Body of pancreas (tissue), 4 donors: ENCODE measurements at regions not wholly inside any gene's neighbourhood (a gene's known extent, or its start where the extent isn't known, plus 50 kb on each side); places are given as distances from the start of the nearest gene placed in this dataset.
"Not testable (repeated sequence)": the region's sequence is repeated elsewhere in the genome, so short reads cannot be mapped to it uniquely, and the experiment has no call there.

Experiments used
- POLR2A ChIP-seq, 3 donors: fragments of 450-650 bp; IDR thresholded peaks; one replicate each; pipeline ENCODE4 v1.6.1; 2016; ENCODE audit warnings: antibody characterized with exemption in 3 of 3, mild to moderate bottlenecking in 2 of 3
- TF ChIP-seq, protein P1 (sequence below), 7 experiments: fragments of 450-650 bp in 4 of 7; fragments of 200-600 bp in 3 of 7; sonication (generic) in 3 of 7; IDR thresholded peaks; one replicate each; pipeline ENCODE4 v1.5.1; 2016 to 2019; ENCODE audit warnings: antibody characterized with exemption in 7 of 7

DNA sequence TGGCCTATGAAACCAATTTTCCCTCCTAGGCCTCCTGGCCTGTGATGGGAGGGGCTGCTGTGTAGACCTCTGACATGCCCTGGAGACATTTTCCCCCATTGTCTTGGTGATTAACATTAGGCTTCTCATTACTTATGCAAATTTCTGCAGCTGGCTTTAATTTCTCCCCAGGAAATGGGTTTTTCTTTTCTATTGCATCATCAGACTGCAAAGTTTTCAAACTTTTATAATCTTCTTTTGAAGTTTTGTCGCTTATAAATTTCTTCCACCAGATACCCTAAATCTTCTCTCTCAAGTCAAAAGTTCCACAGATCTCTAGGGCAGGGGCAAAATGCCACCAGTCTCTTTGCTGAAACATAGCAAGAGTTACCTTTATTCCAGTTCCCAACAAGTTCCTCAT lies 482.7 kb upstream of the DPP6 start:
- TF ChIP-seq, protein P1, sequence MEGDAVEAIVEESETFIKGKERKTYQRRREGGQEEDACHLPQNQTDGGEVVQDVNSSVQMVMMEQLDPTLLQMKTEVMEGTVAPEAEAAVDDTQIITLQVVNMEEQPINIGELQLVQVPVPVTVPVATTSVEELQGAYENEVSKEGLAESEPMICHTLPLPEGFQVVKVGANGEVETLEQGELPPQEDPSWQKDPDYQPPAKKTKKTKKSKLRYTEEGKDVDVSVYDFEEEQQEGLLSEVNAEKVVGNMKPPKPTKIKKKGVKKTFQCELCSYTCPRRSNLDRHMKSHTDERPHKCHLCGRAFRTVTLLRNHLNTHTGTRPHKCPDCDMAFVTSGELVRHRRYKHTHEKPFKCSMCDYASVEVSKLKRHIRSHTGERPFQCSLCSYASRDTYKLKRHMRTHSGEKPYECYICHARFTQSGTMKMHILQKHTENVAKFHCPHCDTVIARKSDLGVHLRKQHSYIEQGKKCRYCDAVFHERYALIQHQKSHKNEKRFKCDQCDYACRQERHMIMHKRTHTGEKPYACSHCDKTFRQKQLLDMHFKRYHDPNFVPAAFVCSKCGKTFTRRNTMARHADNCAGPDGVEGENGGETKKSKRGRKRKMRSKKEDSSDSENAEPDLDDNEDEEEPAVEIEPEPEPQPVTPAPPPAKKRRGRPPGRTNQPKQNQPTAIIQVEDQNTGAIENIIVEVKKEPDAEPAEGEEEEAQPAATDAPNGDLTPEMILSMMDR (IDR thresholded peaks at IDR 0.05) = not testable (repeated sequence)
- not testable (repeated sequence) for TF ChIP-seq POLR2A (IDR thresholded peaks at IDR 0.05)
